ENCODE measurements at regions not wholly inside any gene's neighbourhood (a gene's known extent, or its start where the extent isn't known, plus 50 kb on each side); places are given as distances from the start of the nearest gene placed in this dataset.

DNA sequence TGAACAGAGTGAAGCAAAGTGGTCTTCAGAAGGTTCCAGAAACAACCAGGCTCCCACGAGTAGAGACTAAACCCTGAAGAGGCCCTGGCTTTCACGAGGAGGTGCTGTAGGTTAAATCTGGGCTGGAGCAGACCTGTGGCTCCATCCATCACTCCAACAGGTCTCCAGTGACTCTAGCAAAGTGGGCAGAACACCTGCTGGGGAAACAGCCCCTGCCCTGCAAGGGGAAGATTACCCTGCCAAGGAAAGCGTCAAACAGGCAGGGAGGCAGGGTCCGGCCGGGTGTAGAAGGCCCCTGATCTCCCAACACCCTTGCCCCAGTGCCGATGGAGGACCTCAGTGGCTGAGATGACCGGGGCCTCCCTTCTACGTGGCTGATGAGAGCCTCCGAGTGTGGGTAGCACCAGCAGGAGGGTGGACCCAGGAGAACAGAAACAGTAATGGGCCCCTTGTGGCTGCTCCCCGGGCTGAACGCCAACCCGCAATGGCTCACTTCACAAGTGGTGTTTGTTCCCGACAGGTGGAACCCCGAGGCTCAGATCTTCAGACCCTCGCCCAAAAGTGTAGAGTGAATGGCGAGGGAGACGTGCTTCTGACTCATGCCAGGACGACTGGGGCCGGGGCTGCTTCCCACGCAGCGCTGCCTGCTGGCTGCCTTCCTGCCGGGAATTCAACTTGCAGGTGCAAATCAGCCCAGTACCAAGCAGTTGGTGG lies 112.0 kb downstream of the SHANK2 start:
- H3K4me3 ChIP-seq (ENCODE audit: low read depth, low read length), result no peak overlapping the region
- DNase-seq (ENCODE audit: low read depth), result no peak
- TF ChIP-seq, protein P1, sequence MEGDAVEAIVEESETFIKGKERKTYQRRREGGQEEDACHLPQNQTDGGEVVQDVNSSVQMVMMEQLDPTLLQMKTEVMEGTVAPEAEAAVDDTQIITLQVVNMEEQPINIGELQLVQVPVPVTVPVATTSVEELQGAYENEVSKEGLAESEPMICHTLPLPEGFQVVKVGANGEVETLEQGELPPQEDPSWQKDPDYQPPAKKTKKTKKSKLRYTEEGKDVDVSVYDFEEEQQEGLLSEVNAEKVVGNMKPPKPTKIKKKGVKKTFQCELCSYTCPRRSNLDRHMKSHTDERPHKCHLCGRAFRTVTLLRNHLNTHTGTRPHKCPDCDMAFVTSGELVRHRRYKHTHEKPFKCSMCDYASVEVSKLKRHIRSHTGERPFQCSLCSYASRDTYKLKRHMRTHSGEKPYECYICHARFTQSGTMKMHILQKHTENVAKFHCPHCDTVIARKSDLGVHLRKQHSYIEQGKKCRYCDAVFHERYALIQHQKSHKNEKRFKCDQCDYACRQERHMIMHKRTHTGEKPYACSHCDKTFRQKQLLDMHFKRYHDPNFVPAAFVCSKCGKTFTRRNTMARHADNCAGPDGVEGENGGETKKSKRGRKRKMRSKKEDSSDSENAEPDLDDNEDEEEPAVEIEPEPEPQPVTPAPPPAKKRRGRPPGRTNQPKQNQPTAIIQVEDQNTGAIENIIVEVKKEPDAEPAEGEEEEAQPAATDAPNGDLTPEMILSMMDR (IDR thresholded peaks at IDR 0.05; ENCODE audit: insufficient read depth, low read depth, low read length, missing control alignments), result no peak

DNA sequence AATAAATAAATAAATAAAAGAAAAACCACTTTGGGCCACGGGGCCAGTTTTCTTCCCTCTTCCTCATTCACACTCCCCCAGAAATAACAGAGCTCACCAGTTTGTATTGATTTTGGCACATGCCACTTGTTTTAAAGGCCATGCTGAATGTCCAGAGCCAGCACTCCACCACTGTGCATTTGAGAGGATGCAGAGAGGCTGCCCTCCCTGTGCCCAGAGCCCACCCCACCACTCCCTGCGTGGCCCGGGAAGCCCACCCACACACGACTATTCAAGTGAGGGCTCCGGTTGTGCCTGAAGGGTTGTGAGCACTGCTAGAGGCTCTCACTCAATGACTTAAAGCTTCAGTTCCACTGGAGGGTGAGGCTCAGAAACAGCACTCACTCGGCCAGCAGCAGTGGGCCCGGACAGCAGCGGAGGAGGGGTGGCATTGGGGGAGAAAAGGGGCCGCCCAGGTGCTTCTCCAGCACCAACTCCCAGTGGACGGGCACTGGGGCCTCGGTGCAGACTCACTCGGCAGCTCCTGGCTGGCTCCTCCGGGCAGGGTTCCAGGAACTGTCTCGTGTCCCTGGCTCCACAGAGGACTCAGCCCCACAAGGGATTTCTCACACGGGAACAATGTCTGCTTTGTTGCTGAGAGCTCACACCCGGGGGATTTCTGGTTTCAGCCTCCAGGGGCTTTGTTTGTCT lies 112.7 kb downstream of the SHANK2 start:
- TF ChIP-seq, protein P1 (IDR thresholded peaks at IDR 0.05; ENCODE audit: insufficient read depth, low read depth, low read length, missing control alignments), result no peak
- no peak for DNase-seq (ENCODE audit: low read depth)
- no peak overlapping the region for H3K4me3 ChIP-seq (ENCODE audit: low read depth, low read length)

DNA sequence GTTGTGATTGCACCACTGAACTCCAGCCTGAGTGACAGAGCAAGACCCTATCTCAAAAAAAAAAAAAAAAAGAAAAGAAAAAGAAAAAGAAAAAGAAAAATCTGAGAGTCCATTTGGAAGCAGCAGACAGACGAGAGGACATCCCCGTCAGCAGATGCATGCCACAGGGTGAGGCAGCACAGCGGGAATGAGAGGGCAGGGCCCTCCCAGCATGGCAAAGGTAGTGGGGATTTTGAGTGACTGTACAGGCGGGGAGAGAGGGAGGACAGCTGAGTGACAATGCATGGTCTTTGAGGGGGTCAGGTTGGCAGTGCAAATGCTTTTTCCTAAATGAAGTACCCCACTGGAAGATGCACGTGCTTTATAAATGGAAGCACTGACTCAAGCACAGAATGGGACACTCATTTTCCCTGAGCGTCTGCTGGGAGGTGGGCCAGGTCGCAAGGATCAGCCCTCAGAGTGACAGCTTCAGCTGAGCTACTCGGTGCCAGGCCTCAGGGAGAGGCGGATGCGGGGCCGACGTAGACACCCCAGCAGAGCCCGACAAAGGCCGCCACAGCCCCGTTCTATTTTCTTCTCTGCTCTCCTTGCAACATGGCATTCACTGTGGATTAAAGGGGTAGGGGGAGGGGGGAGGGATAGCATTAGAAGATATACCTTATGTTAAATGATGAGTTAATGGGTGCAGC lies 113.5 kb downstream of the SHANK2 start:
- DNase-seq (ENCODE audit: low read depth), result no peak
- H3K4me3 ChIP-seq (ENCODE audit: low read depth, low read length), result no peak overlapping the region
- TF ChIP-seq, protein P1 (IDR thresholded peaks at IDR 0.05; ENCODE audit: insufficient read depth, low read depth, low read length, missing control alignments), result no peak

DNA sequence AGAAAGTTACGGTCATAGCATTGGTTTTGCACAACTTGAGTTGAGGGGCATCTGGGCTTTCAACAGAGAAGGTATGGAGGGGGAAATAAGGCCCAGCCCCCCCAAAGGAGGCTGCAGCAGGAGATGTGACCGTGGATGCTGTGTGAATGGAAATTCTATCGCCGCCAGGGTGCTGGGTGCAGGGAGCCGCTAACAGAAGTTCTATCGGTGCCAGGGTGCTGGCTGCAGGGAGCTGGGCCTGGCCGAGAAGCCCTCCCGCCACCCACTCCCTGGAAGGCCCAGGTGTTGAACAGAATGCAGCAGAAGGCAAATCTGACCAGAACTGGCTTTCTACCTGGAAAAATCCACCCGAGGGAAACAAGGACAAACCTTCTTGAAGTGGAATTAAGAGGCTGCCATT lies 115.0 kb downstream of the SHANK2 start:
- DNase-seq (ENCODE audit: low read depth), result no peak
- H3K4me3 ChIP-seq (ENCODE audit: low read depth, low read length), result no peak overlapping the region
- TF ChIP-seq, protein P1 (IDR thresholded peaks at IDR 0.05; ENCODE audit: insufficient read depth, low read depth, low read length, missing control alignments), result no peak

DNA sequence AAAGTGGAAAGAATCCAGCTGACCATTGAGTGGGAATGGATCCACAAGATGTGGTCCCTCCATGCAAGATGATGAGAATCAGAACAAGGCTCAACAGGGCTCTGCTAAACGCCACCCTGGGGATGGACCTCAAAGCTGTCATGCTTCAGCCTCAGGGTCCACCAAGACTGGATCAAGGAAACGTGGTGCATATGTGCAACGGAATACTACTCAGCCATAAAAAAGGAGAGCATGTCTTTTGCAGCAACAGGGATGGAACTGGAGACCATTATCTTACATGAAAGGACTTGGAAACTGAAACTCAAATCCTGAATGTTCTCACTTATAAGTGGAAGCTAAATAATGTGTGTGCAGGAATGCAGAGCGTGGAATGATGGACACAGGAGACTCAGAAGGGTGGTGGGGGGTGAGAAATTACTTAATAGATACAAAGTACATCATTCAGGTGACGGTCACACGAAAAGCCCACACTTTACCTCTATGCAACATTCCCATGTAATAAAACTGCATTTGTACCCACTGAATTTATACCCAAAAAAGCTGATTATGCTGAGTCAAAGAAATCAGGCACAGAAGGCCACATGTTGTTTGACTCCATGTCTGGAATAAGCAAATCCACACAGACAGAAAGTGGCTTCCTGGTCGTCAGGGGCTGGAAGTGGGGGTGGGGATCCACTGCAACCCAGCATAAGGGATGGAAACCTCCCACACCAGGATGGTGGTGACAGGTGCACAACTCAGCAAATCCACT lies 116.1 kb downstream of the SHANK2 start:
- TF ChIP-seq, protein P1 (IDR thresholded peaks at IDR 0.05; ENCODE audit: insufficient read depth, low read depth, low read length, missing control alignments), result no peak
- H3K4me3 ChIP-seq (ENCODE audit: low read depth, low read length), result no peak overlapping the region
- no peak for DNase-seq (ENCODE audit: low read depth)

DNA sequence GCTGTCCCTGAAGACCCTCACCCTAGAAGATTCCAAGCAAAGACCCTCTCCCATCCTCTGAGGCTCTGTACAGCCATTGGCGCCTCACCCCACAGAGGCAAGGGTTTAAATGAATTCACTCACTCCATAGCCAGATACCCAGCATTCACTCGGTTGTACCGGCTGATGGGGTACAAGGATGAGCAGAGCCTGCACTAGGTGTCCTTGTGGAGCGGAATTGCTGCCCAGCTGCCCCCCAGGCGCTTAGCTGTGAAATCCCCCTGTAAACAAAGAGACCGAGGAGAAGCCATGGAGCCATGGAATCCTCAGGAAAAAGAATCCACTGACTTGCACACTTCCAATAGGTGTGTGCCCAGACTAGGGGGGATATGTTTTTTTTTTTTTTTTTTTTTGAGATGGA lies 117.3 kb downstream of the SHANK2 start:
- no peak overlapping the region for H3K4me3 ChIP-seq (ENCODE audit: low read depth, low read length)
- TF ChIP-seq, protein P1 (IDR thresholded peaks at IDR 0.05; ENCODE audit: insufficient read depth, low read depth, low read length, missing control alignments), result no peak
- DNase-seq (ENCODE audit: low read depth), result no peak
